HG03175 (cell line): ENCODE measurements at regions not wholly inside any gene's neighbourhood (a gene's known extent, or its start where the extent isn't known, plus 50 kb on each side); places are given as distances from the start of the nearest gene placed in this dataset.

Source experiments
- ATAC-seq: cut with Tn5 transposase; IDR thresholded peaks from one replicate; pipeline ENCODE4 v1.9.1; 2021; ENCODE audit warnings: mild to moderate bottlenecking, moderate library complexity; ENCODE audit not compliant: unreplicated experiment

- no peak for ATAC-seq
Measured at GRCh38 chr6:17047889-17048288, 54.0 kb upstream of the STMND1 start.

DNA sequence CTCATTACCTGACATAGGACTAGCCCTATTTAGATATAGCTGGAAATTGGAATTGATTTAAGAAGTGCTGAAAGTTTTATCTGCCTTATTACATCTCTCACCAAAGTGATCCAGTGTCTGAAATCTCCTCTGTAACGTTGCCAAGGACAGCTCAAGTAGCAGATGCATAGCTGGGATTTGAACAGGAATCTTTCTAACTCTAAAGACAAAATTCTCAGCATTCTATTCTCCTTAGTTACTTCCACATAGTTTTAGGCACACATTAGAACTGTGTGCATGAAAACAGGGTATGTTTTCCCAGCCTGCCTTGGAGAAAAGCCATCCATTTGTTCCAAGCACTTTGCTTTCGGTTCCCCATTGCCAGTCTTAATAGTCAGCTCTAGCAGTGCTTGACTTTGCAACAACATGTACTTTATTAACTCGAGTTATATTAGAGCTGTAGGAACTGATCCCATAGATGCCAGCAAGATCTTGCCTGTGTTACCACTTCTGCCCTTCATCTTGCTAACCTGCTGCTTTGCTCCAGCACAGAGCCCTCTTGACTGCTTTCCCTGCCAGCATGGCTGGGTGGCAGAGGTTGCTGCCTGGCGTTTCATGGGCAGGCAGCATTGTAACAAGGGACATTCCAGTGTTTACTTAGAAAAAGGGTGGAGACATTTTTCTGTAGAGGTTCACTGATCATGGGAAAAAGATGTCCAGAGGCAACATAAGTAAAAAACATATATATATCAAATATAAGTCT is 56.1 kb upstream of the STMND1 start:
- ATAC-seq: no peak

DNA sequence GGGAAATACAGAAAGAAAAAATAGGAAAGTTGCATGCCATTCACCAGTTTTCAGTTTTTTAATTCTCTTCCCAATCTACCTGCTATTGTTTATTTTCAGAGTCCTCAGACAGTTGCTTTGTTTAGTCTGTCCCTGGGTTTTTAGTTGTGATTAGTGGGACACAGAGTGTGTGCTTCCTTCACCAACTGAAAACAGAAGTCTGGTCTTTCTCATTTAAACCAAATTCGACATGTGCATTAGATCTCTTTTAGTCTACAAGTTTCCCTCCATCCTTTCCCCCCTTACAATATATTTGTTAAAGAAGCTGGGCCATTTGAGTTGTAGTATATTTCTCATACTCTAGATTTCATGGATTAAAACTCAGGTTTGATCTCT is 58.7 kb upstream of the STMND1 start:
- no peak for ATAC-seq

GRCh38 chr6:17042422-17043147 is 59.3 kb upstream of the STMND1 start:
- no peak for ATAC-seq

DNA sequence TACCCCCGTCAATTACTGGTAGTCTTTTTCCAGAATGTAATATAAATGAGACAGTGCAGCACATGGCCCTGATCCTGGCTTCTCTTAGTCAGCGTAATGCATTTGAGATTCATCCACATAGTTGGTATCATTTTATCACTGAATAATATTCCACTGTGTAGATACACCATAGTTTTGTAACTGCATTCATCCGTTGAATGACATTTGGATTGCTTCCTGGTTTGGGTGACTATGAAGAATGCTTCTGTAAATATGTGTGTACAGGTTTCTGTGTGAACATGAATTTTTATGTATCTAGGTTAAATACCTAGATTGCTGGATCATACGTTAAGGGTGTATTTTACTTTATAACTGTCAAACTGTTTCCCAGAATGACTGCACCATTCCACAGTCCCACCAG is 62.6 kb upstream of the STMND1 start:
- ATAC-seq: no peak

GRCh38 chr6:17038316-17038715 is 63.5 kb upstream of the STMND1 start:
- no peak for ATAC-seq

GRCh38 chr6:17036065-17036393 is 65.8 kb upstream of the STMND1 start:
- ATAC-seq: no peak

- ATAC-seq: no peak
Measured at GRCh38 chr6:17035257-17036064, 66.4 kb upstream of the STMND1 start.

GRCh38 chr6:17033746-17034145 is 68.1 kb upstream of the STMND1 start:
- no peak for ATAC-seq

DNA sequence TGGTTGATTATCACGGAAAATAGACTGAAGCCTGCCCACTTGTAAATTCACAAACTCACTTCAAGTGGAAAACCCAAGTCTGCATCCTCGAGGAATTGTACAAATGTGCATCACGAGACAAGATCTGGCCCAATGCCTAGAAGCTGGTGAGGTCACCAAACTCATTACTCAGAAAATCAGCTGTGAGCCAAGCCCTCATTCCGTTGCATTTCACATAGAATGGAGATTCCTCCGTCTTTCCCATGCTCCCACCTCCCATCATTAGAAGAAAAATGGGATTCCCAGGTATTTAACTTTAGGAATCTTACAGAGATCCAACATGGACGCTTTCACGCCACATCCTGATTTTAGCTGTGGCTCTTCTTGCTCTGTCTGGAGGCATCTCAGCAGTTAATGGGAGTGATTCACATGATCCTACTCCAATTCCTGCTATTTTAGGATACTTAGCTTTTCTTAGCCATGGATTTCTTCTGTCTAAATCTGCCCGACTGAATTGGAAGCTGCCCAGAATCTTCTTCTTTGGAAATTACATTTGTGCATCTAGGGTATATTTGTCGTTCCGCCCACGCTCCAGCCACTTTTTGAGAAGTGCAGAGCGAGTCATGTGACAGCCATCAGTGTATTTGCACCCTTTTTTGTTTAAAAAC is 68.7 kb upstream of the STMND1 start:
- ATAC-seq: no peak

GRCh38 chr6:17032590-17032987 is 69.3 kb upstream of the STMND1 start:
- ATAC-seq: no peak

DNA sequence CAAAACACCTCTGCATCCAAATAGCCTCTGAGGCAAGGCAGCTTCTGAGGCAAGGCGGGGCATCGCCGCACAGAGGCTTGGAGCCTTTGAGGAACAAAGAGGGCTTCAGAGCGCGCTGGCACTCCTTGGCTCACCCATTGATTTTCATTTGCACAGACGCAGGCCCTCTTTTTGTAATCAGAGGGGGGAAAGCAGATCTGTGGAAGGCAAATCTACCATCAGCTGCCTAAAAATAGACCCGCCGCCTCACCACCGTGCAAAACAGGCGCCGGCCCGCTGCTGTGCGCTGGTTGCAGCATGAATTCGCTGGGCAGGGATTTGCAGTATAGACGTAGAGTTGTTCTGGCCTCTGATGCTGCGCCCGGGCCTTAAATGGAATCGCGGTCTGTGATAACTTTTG is 69.9 kb upstream of the STMND1 start:
- no peak for ATAC-seq

DNA sequence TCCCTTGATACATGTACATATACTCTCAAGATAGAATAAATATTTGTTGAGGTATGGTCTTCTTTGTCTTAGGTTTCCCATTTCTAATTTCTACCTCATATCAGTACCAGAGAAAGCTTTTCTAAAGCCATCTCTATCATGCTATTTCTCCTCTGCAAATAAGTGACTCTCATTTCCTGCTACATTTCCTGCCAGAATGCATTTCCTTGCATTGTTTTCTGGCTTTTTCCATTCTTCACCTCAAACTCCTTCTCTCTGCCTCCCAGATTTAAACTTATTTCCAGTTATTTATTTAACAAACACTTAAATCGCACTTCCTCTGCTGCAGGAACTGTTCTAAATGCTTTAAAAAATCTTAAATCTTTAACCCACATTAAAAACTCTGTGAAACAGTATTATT is 74.4 kb upstream of the STMND1 start:
- ATAC-seq: no peak

GRCh38 chr6:17022604-17023003 is 79.2 kb upstream of the STMND1 start:
- peak; percentile 83 for ATAC-seq

DNA sequence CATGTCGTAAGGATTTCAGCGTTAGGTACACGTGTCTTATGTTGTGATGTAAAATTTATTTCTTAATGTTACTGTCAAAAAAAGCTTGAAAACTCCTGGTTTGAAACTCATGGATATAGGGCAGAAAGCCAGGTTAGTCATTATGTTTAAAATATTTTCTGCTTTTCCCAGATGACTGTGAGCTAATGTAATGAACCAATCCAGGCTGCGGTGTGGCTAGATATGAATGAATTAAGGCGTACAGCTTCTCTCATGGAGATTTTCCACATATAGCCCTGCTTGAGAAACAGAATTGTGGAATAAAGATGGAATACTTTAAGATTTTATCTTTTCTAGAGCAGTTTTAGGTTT is 80.3 kb upstream of the STMND1 start:
- no peak for ATAC-seq

GRCh38 chr6:17020889-17021538 is 80.8 kb upstream of the STMND1 start:
- no peak for ATAC-seq

- no peak for ATAC-seq
Measured at GRCh38 chr6:17018425-17018824, 83.4 kb upstream of the STMND1 start.

DNA sequence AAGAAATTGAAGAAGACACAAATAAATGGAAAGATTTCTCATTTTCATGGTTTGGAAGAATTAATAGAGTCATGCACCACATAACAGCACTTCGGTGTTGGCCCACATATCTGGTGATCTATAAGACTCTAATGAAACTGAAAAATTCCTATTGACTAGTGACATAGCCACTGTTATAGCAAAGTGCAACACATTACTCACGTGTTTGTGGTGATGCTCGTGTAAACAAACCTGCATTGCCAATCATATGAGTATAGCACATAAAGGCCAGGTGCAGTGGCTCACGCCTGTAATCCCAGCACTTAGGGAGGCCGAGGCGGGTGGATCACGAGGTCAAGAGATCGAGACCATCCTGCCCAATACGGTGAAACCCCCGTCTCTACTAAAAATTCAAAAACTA is 84.4 kb upstream of the STMND1 start:
- ATAC-seq: no peak

GRCh38 chr6:17015551-17016381 is 86.1 kb upstream of the STMND1 start:
- ATAC-seq: peak; percentile 19

DNA sequence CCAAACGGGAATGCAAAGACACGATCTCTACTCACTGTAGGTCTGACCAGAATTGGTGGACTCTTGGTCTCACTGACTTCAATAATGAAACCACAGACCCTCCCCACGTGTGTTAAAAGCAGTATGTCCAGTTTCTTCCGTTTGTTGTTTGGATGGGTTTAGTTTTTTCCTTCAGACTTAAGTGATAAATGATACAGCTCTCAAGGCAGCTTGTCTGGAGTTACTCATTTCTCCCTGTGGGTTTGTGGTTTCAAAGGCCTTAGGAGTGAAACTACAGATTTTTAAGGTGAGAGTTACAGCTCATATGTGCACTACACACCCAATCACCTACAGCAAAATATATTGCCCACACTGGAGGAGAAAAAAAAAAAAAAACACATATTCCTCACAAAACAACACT is 86.7 kb upstream of the STMND1 start:
- ATAC-seq: peak; percentile 91
